HEK293T (cell line): ENCODE measurements at regions not wholly inside any gene's neighbourhood (a gene's known extent, or its start where the extent isn't known, plus 50 kb on each side); places are given as distances from the start of the nearest gene placed in this dataset.

Source experiments
- BHLHE40 ChIP-seq: fragments of 450-650 bp; IDR thresholded peaks from 2 replicates; pipeline ENCODE4 v1.6.1; 2016; ENCODE audit warnings: mild to moderate bottlenecking, moderate library complexity, borderline replicate concordance
- FOXA1 ChIP-seq: fragments of 450-650 bp; IDR thresholded peaks from 2 replicates; pipeline ENCODE4 v1.6.1; 2016; ENCODE audit warnings: mild to moderate bottlenecking
- FOXM1 ChIP-seq: fragments of 450-650 bp; IDR thresholded peaks from 2 replicates; pipeline ENCODE4 v1.6.1; 2017; ENCODE audit warnings: mild to moderate bottlenecking, borderline replicate concordance
- L3MBTL2 ChIP-seq: fragments of 450-650 bp; conservative IDR thresholded peaks from 2 replicates; pipeline ENCODE4 v1.6.1; 2016; ENCODE audit warnings: mild to moderate bottlenecking
- NFRKB ChIP-seq: fragments of 450-650 bp; IDR thresholded peaks from 2 replicates; pipeline ENCODE4 v1.6.1; 2016; ENCODE audit warnings: mild to moderate bottlenecking, moderate library complexity
- SP1 ChIP-seq: fragments of 450-650 bp; IDR thresholded peaks from 2 replicates; pipeline ENCODE4 v1.6.1; 2017
- SUZ12 ChIP-seq: fragments of 450-650 bp; IDR thresholded peaks from 2 replicates; pipeline ENCODE4 v1.6.1; 2016; ENCODE audit warnings: mild to moderate bottlenecking

- TF ChIP-seq SP1 (no peak), FOXM1 (no peak), SUZ12 (no peak), BHLHE40 (no peak), L3MBTL2 (no peak), NFRKB (no peak), FOXA1 (no peak)
These were observed 320.0 kb upstream of the ARRDC3 start for GRCh38 chr5:91703128-91703527.
